K562 (cell line): ENCODE measurements at regions not wholly inside any gene's neighbourhood (a gene's known extent, or its start where the extent isn't known, plus 50 kb on each side); places are given as distances from the start of the nearest gene placed in this dataset.

Source experiments
- ATAC-seq: fragments of 200-7000 bp; cut with Tn5 transposase; 3 replicates; pipeline ENCODE4 v1.9.1; 2020; ENCODE audit warnings: moderate library complexity
- BruUV-seq: library from RNA; stranded (reverse); fragments of 400-500 nt; replicated peaks from 2 replicates; lab custom pipeline; 2021; lab: Mats Ljungman, UMichigan
- CTCF ChIA-PET: fragments of 300-600 bp; formaldehyde crosslinking; extraction: SDS; loops from one replicate; lab custom pipeline; 2021; ENCODE audit warnings: low intra/inter-chr PET ratio; lab: Yijun Ruan, JAX
- POLR2A ChIA-PET: fragments of 300-600, 350-650 bp; sonication (Branson Sonifier 250); formaldehyde crosslinking; extraction: SDS; loops from one replicate; lab custom pipeline; 2021; ENCODE audit warnings: antibody characterized with exemption, inconsistent platforms; lab: Yijun Ruan, JAX
- DNase-seq, 4 experiments: peaks; one replicate each; pipeline versions ENCODE4 v3.0.0 to v3.0.0-alpha.2; 2011 to 2018; ENCODE audit warnings: low spot score in 3 of 4, mixed read lengths in 3 of 4; ENCODE audit errors: extremely low read depth in 1 of 4
- FAIRE-seq: peaks from 2 replicates; lab custom pipeline; 2011; peaks lifted over from hg19 to GRCh38; lab: Jason Lieb, UNC
- H2AFZ ChIP-seq: 2 replicates; pipeline ENCODE4 v1.6.0; 2011; ENCODE audit warnings: low read depth, low read length, control low read depth, inconsistent platforms
- H3K27ac ChIP-seq: fragments of 200-600 bp; 3 replicates; pipeline ENCODE4 v1.8.0; 2011; ENCODE audit warnings: low read depth, mild to moderate bottlenecking, control low read depth, inconsistent platforms, low read length, moderate library complexity, mixed read lengths; ENCODE audit errors: extremely low read depth
- H3K27me3 ChIP-seq, 2 experiments: fragments of 300-600 bp in 1 of 2; 2 replicates in 1 of 2; 3 replicates in 1 of 2; pipeline versions ENCODE4 v1.6.0 to v1.8.0; 2011; ENCODE audit warnings: inconsistent platforms in 2 of 2, low read length in 2 of 2, mild to moderate bottlenecking in 1 of 2, mixed read lengths in 1 of 2, moderate library complexity in 1 of 2; ENCODE audit not compliant: control insufficient read depth in 2 of 2, insufficient read depth in 2 of 2
- H3K36me3 ChIP-seq: fragments of 300-600 bp; 3 replicates; pipeline ENCODE4 v1.8.0; 2011; ENCODE audit warnings: mild to moderate bottlenecking, low read length, inconsistent platforms; ENCODE audit not compliant: control insufficient read depth, insufficient read depth
- H3K4me1 ChIP-seq, 2 experiments: fragments of 200-600 bp in 1 of 2; replicated peaks in 1 of 2; 2 replicates in 1 of 2; 3 replicates in 1 of 2; pipeline versions ENCODE4 v1.5.1 to v1.8.0; 2011; ENCODE audit warnings: inconsistent platforms in 2 of 2, low read length in 2 of 2, mild to moderate bottlenecking in 1 of 2, mixed read lengths in 1 of 2, moderate library complexity in 1 of 2; ENCODE audit not compliant: control insufficient read depth in 2 of 2, insufficient read depth in 2 of 2
- H3K4me2 ChIP-seq: 2 replicates; pipeline ENCODE4 v1.6.1; 2011; ENCODE audit warnings: low read length, control low read depth, inconsistent platforms, mixed read lengths; ENCODE audit not compliant: insufficient read depth
- H3K4me3 ChIP-seq: fragments of 200-600 bp; sonication (generic), shearing (Covaris generic); 2 replicates; pipeline ENCODE4 v1.5.1; 2016; ENCODE audit warnings: control low read depth, inconsistent platforms
- H3K79me2 ChIP-seq: fragments of 200-600 bp; 3 replicates; pipeline ENCODE4 v1.8.0; 2011; ENCODE audit warnings: low read length, inconsistent platforms; ENCODE audit not compliant: control insufficient read depth, insufficient read depth
- H3K9ac ChIP-seq, 2 experiments: 2 replicates each; pipeline versions ENCODE4 v1.6.0 to v1.6.1; 2011; ENCODE audit warnings: low read depth in 2 of 2, low read length in 2 of 2, control low read depth in 1 of 2, inconsistent platforms in 1 of 2, mild to moderate bottlenecking in 1 of 2, mixed read lengths in 1 of 2; ENCODE audit not compliant: insufficient read depth in 1 of 2
- H3K9me1 ChIP-seq: one replicate; pipeline ENCODE4 v1.6.0; 2011; ENCODE audit warnings: inconsistent platforms, mild to moderate bottlenecking, low read length, moderate library complexity; ENCODE audit not compliant: control insufficient read depth, insufficient read depth
- H3K9me3 ChIP-seq: replicated peaks from 2 replicates; pipeline ENCODE4 v1.5.1; 2011; ENCODE audit warnings: low read depth, low read length, inconsistent platforms; ENCODE audit not compliant: control insufficient read depth, insufficient read depth
- H4K20me1 ChIP-seq: replicated peaks from 2 replicates; pipeline ENCODE4 v1.6.1; 2011; ENCODE audit warnings: low read length, inconsistent platforms, mixed read lengths; ENCODE audit not compliant: control insufficient read depth, insufficient read depth
- ELF1 ChIP-seq: fragments of 200-800 bp; sonication (Bioruptor generic); IDR thresholded peaks from 2 replicates; pipeline ENCODE4 v1.6.1; 2016; ENCODE audit warnings: missing genetic modification characterization, missing compliant biosample characterization
- FOXJ2 ChIP-seq: fragments of 200-800 bp; sonication (Bioruptor generic); IDR thresholded peaks from 2 replicates; pipeline ENCODE4 v1.6.1; 2016; ENCODE audit warnings: missing genetic modification characterization, missing compliant biosample characterization
- MBD2 ChIP-seq: sonication (generic); IDR thresholded peaks from 2 replicates; pipeline ENCODE4 v1.6.1; 2016; ENCODE audit warnings: low read depth, borderline replicate concordance
- NRF1 ChIP-seq, 2 experiments: fragments of 450-650 bp; IDR thresholded peaks in 1 of 2; conservative IDR thresholded peaks in 1 of 2; 2 replicates each; pipeline ENCODE4 v1.6.1; 2014; ENCODE audit warnings: mild to moderate bottlenecking in 2 of 2
- ZBTB8A ChIP-seq: fragments of 450-650 bp; IDR thresholded peaks from 2 replicates; pipeline ENCODE4 v1.6.1; 2018; ENCODE audit warnings: mild to moderate bottlenecking, moderate library complexity; ENCODE audit not compliant: partially characterized antibody
- ZNF282 ChIP-seq: sonication (generic); formaldehyde crosslinking; IDR thresholded peaks from 2 replicates; pipeline ENCODE4 v1.8.1; 2023; ENCODE audit warnings: missing genetic modification reagents
- WGBS: fragments of 100-300 bp; shearing (Covaris generic); methylation state at CpG from one replicate; pipeline ENCODE4 v1.1.6; 2016; ENCODE audit warnings: low coverage, mixed read lengths; ENCODE audit not compliant: insufficient coverage; ENCODE audit errors: missing lambda C conversion rate; 5-methylcytosine and 5-hydroxymethylcytosine counted together
- in situ Hi-C: fragments of 300-500 bp; cut with MboI; formaldehyde crosslinking; loops from 4 replicates; pipeline ENCODE4 v1.15.0; 2018; ENCODE audit warnings: inconsistent platforms, mixed read lengths
- intact Hi-C: fragments of 100-400 bp; cut with micrococcal nuclease; formaldehyde crosslinking; loops from 2 replicates; pipeline ENCODE4 v1.14.2; 2022
- TF ChIP-seq, protein P1 (sequence below): IDR thresholded peaks from 2 replicates; pipeline ENCODE4 v1.6.1; 2016; ENCODE audit warnings: missing genetic modification characterization, missing compliant biosample characterization

DNA sequence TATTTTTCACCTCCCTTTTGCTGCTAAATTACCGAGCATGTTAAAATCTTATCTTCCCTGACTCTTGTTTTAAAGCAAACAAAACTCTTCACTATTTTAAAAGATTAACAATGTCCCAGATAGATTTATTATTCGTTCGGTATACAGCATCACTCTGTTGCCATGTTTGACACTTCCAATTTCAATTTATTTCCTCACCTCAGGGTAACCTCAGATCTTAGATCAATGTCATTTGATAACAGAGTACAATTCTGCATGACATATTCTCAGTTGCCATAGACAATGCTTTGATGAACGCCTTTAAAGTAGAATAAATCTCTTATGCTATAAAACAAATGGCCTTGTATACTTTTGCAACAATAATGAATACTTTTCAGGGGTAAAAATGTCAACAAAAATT, 1078.1 kb upstream of the IGFBP7 start:
- WGBS, result 2% methylated on average over 4 of the region's 4 CpGs
- ChIA-PET CTCF (no interaction called here), POLR2A (no interaction called here)
- H2AFZ ChIP-seq, result no peak overlapping the region
- no peak for FAIRE-seq
- BruUV-seq, result no TSS peak
- no peaks in the 10 kb centered on the region for H3K27me3 ChIP-seq
- intact Hi-C loops (no loop called here), in situ Hi-C loops (no loop called here)
- H3K79me2 ChIP-seq, result no peaks in the 10 kb centered on the region
- no peak overlapping the region for H3K27ac ChIP-seq
- no peak for ATAC-seq
- TF ChIP-seq ZBTB8A (no peak), ZNF282 (no peak), NRF1 (conservative IDR thresholded peaks at IDR 0.05 in 1 of 2, IDR thresholded peaks at IDR 0.05 in 1 of 2) (no peak), FOXJ2 (tag) (no peak), ELF1 (tag) (no peak), MBD2 (no peak)
- TF ChIP-seq, protein P1, sequence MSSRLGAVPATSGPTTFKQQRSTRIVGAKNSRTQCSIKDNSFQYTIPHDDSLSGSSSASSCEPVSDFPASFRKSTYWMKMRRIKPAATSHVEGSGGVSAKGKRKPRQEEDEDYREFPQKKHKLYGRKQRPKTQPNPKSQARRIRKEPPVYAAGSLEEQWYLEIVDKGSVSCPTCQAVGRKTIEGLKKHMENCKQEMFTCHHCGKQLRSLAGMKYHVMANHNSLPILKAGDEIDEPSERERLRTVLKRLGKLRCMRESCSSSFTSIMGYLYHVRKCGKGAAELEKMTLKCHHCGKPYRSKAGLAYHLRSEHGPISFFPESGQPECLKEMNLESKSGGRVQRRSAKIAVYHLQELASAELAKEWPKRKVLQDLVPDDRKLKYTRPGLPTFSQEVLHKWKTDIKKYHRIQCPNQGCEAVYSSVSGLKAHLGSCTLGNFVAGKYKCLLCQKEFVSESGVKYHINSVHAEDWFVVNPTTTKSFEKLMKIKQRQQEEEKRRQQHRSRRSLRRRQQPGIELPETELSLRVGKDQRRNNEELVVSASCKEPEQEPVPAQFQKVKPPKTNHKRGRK (tag), result no peak
- no peak overlapping the region for H3K4me2 ChIP-seq
- no peaks in the 10 kb centered on the region for H3K36me3 ChIP-seq
- no peaks in the 10 kb centered on the region for H3K9me1 ChIP-seq
- no peak overlapping the region for H3K4me3 ChIP-seq
- no peak for DNase-seq
- H3K9ac ChIP-seq, result no peak overlapping the region
- no peaks in the 10 kb centered on the region for H3K4me1 ChIP-seq
- no peaks in the 10 kb centered on the region for H3K9me3 ChIP-seq
- H4K20me1 ChIP-seq, result no peaks in the 10 kb centered on the region
